Bronchial epithelial cell (primary cell): ENCODE measurements at regions not wholly inside any gene's neighbourhood (a gene's known extent, or its start where the extent isn't known, plus 50 kb on each side); places are given as distances from the start of the nearest gene placed in this dataset.

Source experiments
- DNase-seq: peaks from one replicate; pipeline ENCODE4 v3.0.0-alpha.2; 2010; ENCODE audit warnings: low read depth
- FAIRE-seq: peaks from 2 replicates; lab custom pipeline; 2011; peaks lifted over from hg19 to GRCh38; lab: Jason Lieb, UNC
- H3K27me3 ChIP-seq: 2 replicates; pipeline ENCODE4 v1.5.1; 2011; ENCODE audit warnings: low read length; ENCODE audit not compliant: control insufficient read depth, insufficient read depth
- H3K36me3 ChIP-seq: 2 replicates; pipeline ENCODE4 v1.5.1; 2011; ENCODE audit warnings: low read length; ENCODE audit not compliant: control insufficient read depth, insufficient read depth
- H3K4me3 ChIP-seq: 2 replicates; pipeline ENCODE4 v1.5.1; 2011; ENCODE audit warnings: mild to moderate bottlenecking, low read depth, low read length, control low read depth
- TF ChIP-seq, protein P1 (sequence below): IDR thresholded peaks from 2 replicates; pipeline ENCODE4 v1.5.1; 2011; ENCODE audit warnings: mild to moderate bottlenecking, moderate library complexity, low read length, control low read depth, inconsistent platforms; ENCODE audit not compliant: insufficient read depth, severe bottlenecking

DNA sequence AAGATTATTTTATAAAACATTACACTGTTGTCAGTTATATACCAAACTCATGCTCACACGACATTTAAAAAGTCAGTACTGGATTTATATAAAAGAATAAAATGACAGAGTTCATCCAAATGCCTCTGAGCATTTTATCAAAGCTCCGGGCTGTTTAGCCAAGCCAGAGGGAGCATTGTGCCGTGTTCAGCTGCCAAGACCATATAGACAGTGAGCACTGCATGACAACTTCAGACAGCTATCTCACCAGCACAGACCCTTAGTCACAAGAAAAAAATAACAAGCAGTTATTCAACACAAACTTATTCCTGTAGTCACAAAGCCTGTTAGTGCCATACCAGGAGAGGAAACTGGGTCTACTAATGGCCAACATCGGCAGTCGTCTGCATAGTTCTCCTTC, 88.0 kb upstream of the PBX1 start:
- H3K4me3 ChIP-seq = no peak overlapping the region
- DNase-seq = no peak
- TF ChIP-seq, protein P1, sequence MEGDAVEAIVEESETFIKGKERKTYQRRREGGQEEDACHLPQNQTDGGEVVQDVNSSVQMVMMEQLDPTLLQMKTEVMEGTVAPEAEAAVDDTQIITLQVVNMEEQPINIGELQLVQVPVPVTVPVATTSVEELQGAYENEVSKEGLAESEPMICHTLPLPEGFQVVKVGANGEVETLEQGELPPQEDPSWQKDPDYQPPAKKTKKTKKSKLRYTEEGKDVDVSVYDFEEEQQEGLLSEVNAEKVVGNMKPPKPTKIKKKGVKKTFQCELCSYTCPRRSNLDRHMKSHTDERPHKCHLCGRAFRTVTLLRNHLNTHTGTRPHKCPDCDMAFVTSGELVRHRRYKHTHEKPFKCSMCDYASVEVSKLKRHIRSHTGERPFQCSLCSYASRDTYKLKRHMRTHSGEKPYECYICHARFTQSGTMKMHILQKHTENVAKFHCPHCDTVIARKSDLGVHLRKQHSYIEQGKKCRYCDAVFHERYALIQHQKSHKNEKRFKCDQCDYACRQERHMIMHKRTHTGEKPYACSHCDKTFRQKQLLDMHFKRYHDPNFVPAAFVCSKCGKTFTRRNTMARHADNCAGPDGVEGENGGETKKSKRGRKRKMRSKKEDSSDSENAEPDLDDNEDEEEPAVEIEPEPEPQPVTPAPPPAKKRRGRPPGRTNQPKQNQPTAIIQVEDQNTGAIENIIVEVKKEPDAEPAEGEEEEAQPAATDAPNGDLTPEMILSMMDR = no peak
- FAIRE-seq = no peak
- no peaks in the 10 kb centered on the region for H3K27me3 ChIP-seq
- no peaks in the 10 kb centered on the region for H3K36me3 ChIP-seq

DNA sequence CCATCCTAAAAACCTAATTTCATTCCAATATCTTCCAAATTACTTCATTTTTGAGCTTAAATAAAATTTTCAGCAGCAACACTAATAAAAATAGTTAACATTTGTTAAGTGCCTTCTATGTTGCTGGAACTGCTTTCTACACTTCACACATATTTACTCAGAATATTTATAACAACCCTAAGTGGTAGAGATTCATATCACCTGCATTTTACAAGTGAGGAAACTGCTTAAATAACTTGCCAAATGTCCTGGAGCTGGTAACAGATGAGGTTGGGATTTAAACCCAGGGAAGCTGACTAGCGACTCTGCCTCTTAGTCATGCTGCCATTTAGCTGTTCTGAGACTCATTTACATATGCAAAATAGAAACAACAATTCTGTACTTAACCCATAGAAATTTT, 86.1 kb upstream of the PBX1 start:
- Histone ChIP-seq H3K36me3 (no peaks in the 10 kb centered on the region), H3K27me3 (no peaks in the 10 kb centered on the region), H3K4me3 (no peak overlapping the region)
- DNase-seq = peak; percentile 10
- FAIRE-seq = no peak
- TF ChIP-seq, protein P1 = no peak

DNA sequence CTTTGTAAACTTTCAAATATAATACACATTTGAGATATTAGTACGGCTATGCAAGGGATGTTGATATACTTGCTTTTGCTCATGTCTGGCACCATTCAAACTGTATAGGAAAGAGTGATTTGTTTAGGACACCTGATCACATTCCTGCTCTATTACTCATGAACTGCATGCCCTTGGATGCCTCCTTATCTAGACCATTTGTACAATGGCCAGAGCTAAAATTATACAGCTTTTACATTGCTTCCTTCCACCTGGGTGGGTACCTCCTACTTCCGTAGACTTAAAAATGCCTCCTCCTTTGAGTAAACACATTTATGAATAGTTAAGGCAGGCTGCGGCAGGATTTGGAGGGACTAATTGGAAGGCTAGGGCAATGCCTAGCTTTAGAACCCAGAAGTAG, 85.4 kb upstream of the PBX1 start:
- no peak overlapping the region for H3K4me3 ChIP-seq
- TF ChIP-seq, protein P1 = no peak
- no peak for FAIRE-seq
- H3K36me3 ChIP-seq = no peaks in the 10 kb centered on the region
- peak; percentile 84 for DNase-seq
- H3K27me3 ChIP-seq = no peaks in the 10 kb centered on the region

DNA sequence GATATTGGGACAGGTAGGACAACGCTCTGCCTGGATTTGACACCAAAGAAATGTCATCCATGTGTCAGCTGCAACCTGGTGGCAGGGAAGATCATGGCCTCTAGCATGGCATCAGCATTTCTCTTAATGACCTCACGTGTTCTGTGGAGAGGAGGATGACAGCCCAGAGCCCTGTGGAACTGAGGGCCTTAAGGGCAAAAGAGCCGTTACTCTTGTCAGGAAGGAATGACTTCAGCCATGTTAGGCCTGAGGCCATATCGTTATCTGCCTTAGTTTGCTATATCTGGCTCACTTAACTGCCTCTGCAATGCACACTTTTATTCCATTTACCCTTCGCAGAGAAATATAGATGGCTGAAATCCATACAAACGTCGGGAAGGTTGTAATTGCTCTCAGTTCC, 83.2 kb upstream of the PBX1 start:
- H3K4me3 ChIP-seq = no peak overlapping the region
- FAIRE-seq (peak; percentile 32), DNase-seq (no peak)
- H3K27me3 ChIP-seq = no peaks in the 10 kb centered on the region
- no peaks in the 10 kb centered on the region for H3K36me3 ChIP-seq
- TF ChIP-seq, protein P1 = no peak

DNA sequence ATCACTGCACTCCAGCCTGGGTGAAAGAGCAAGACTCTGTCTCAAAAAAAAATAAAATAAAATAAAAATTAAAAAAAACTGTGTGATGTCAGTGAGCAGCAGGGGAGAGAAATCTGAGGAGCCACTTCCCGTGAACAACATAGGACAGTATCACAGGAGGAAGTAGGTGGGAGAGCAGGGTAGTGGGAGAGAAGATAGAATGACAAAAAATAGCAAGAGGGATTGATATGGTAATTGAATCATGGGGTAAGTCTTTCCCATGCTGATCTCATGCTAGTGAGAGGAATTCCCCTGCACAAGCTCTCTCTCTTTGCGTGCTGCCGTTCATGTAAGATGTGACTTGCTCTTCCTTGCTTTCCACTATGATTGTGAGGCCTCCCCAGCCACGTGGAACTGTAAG, 81.6 kb upstream of the PBX1 start:
- TF ChIP-seq, protein P1 = no peak
- H3K36me3 ChIP-seq = no peaks in the 10 kb centered on the region
- H3K4me3 ChIP-seq = no peak overlapping the region
- H3K27me3 ChIP-seq = no peaks in the 10 kb centered on the region
- no peak for DNase-seq
- no peak for FAIRE-seq

DNA sequence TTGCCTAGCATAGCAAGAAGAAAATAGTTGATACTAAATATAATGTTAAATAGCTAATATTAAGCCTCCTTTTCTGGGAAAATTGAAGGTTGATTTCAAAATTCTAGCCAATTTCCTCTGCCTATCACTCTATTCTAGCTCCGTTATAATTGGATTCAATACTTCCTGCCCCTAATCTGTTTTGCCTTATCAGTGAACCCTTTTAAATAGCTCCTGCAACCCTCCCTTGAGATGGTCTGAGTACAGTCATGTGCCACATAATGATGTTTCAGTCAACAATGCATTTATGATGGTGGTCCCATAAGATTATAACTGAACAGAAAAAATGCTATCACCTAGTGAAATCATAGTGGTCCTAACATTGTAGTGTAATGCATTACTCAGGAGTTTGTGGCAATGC, 79.7 kb upstream of the PBX1 start:
- FAIRE-seq (no peak), DNase-seq (no peak)
- TF ChIP-seq, protein P1 = no peak

More for the DNA sequence above, 79.7 kb upstream of the PBX1 start:
- no peak overlapping the region for H3K4me3 ChIP-seq
- H3K36me3 ChIP-seq = no peaks in the 10 kb centered on the region
- H3K27me3 ChIP-seq = no peaks in the 10 kb centered on the region
